Gastrocnemius medialis (tissue), 4 donors: ENCODE measurements at regions not wholly inside any gene's neighbourhood (a gene's known extent, or its start where the extent isn't known, plus 50 kb on each side); places are given as distances from the start of the nearest gene placed in this dataset.
"Not testable (repeated sequence)": the region's sequence is repeated elsewhere in the genome, so short reads cannot be mapped to it uniquely, and the experiment has no call there.

Source experiments
- ATAC-seq, 2 donors: fragments of 150-250 bp; one replicate each; pipeline ENCODE4 v1.9.1; 2016
- DNase-seq, 2 donors: peaks; one replicate each; pipeline ENCODE4 v3.0.0-alpha.2; 2019
- H3K27ac ChIP-seq, 4 donors: fragments of 200-600 bp; sonication (generic); 1 replicate in 1 of 4; 2 replicates in 3 of 4; pipeline ENCODE4 v1.5.1; 2016 to 2018; ENCODE audit warnings: mild to moderate bottlenecking in 2 of 4, moderate library complexity in 1 of 4
- H3K27me3 ChIP-seq, 3 donors: fragments of 200-600 bp; sonication (generic) in 2 of 3; 1 replicate in 1 of 3; 2 replicates in 2 of 3; pipeline versions ENCODE4 v1.5.1 to v1.6.0; 2016 to 2019; ENCODE audit warnings: mild to moderate bottlenecking in 1 of 3, moderate library complexity in 1 of 3
- H3K36me3 ChIP-seq, 2 donors: fragments of 200-600 bp; sonication (generic) in 1 of 2; one replicate each; pipeline ENCODE4 v1.5.1; 2017 to 2018
- H3K4me1 ChIP-seq, 2 donors: fragments of 200-600 bp; sonication (generic) in 1 of 2; one replicate each; pipeline ENCODE4 v1.5.1; 2016 to 2017; ENCODE audit warnings: mild to moderate bottlenecking in 2 of 2
- H3K4me3 ChIP-seq, 4 donors: fragments of 200-600 bp; sonication (generic) in 3 of 4; 1 replicate in 1 of 4; 2 replicates in 3 of 4; pipeline ENCODE4 v1.5.1; 2016 to 2019; ENCODE audit warnings: mild to moderate bottlenecking in 2 of 4
- H3K9me3 ChIP-seq, 3 donors: fragments of 200-600 bp; sonication (generic) in 2 of 3; 1 replicate in 1 of 3; 2 replicates in 2 of 3; pipeline ENCODE4 v1.5.1; 2016 to 2019
- CTCF ChIP-seq, 5 experiments: fragments of 450-650 bp in 3 of 5; fragments of 200-600 bp in 2 of 5; sonication (generic) in 2 of 5; IDR thresholded peaks in 4 of 5; conservative IDR thresholded peaks in 1 of 5; 1 replicate in 4 of 5; 2 replicates in 1 of 5; pipeline ENCODE4 v1.5.1; 2016 to 2019; ENCODE audit warnings: antibody characterized with exemption in 5 of 5, mild to moderate bottlenecking in 3 of 5, moderate library complexity in 3 of 5
- POLR2A ChIP-seq, 2 donors: fragments of 450-650 bp; IDR thresholded peaks; one replicate each; pipeline ENCODE4 v1.6.1; 2017; ENCODE audit warnings: antibody characterized with exemption in 2 of 2, mild to moderate bottlenecking in 2 of 2, moderate library complexity in 2 of 2
- in situ Hi-C, 4 donors: fragments of 200-750 bp; cut with MboI; loops; one replicate each; pipeline versions ENCODE4 v1.15.0 to v1.8.0; 2017; ENCODE audit warnings: low sequenced_read_pairs in 4 of 4
- intact Hi-C: fragments of 100-400 bp; cut with DNase I; formaldehyde crosslinking; loops from one replicate; pipeline ENCODE4 v1.15.1; 2023; ENCODE audit warnings: low total_unique reads

- no peaks in the 10 kb centered on the region for H3K9me3 ChIP-seq
- no peak for ATAC-seq
- no peak for DNase-seq
- no peak overlapping the region for H3K27ac ChIP-seq
- H3K27me3 ChIP-seq = no peaks in the 10 kb centered on the region
- no peaks in the 10 kb centered on the region for H3K4me1 ChIP-seq
- intact Hi-C loops (no loop called here), in situ Hi-C loops (no loop called here)
- H3K4me3 ChIP-seq = no peak overlapping the region
- TF ChIP-seq POLR2A (IDR thresholded peaks at IDR 0.05) = no peak
- TF ChIP-seq CTCF (IDR thresholded peaks at IDR 0.05 in 4 of 5, conservative IDR thresholded peaks at IDR 0.05 in 1 of 5) = no peak
- H3K36me3 ChIP-seq = no peaks in the 10 kb centered on the region
Measured at GRCh38 chr3:171915275-171915674, 72.1 kb downstream of the TMEM212 start.

- Histone ChIP-seq H3K27ac (no peak overlapping the region), H3K4me1 (no peaks in the 10 kb centered on the region), H3K27me3 (no peaks in the 10 kb centered on the region), H3K9me3 (no peaks in the 10 kb centered on the region), H3K4me3 (no peak overlapping the region), H3K36me3 (no peaks in the 10 kb centered on the region)
- intact Hi-C loops = no loop called here
- TF ChIP-seq CTCF (IDR thresholded peaks at IDR 0.05 in 4 of 5, conservative IDR thresholded peaks at IDR 0.05 in 1 of 5) (no peak), POLR2A (IDR thresholded peaks at IDR 0.05) (no peak)
- DNase-seq (no peak), ATAC-seq (no peak)
- in situ Hi-C loops = no loop called here
Measured at GRCh38 chr3:171916888-171917287, 73.7 kb downstream of the TMEM212 start.

GRCh38 chr3:171922629-171923028 is 79.5 kb downstream of the TMEM212 start:
- H3K27ac ChIP-seq, H3K36me3 ChIP-seq, H3K4me3 ChIP-seq, H3K27me3 ChIP-seq, H3K9me3 ChIP-seq, DNase-seq, ATAC-seq, intact Hi-C loops, H3K4me1 ChIP-seq, in situ Hi-C loops: not testable (repeated sequence)

GRCh38 chr3:171923668-171924067 is 80.5 kb downstream of the TMEM212 start:
- H3K27me3 ChIP-seq, H3K4me1 ChIP-seq, H3K9me3 ChIP-seq, H3K4me3 ChIP-seq, ATAC-seq, DNase-seq, in situ Hi-C loops, H3K36me3 ChIP-seq, intact Hi-C loops, H3K27ac ChIP-seq: not testable (repeated sequence)

- H3K27me3 ChIP-seq, intact Hi-C loops, H3K36me3 ChIP-seq, DNase-seq, H3K9me3 ChIP-seq, H3K27ac ChIP-seq, H3K4me1 ChIP-seq, in situ Hi-C loops, ATAC-seq, H3K4me3 ChIP-seq: not testable (repeated sequence)
Measured at GRCh38 chr3:171924864-171925263, 81.7 kb downstream of the TMEM212 start.

GRCh38 chr3:171932153-171932611 is 89.0 kb downstream of the TMEM212 start:
- in situ Hi-C loops (no loop called here), intact Hi-C loops (no loop called here)
- H3K27ac ChIP-seq = no peak overlapping the region
- TF ChIP-seq CTCF (IDR thresholded peaks at IDR 0.05 in 4 of 5, conservative IDR thresholded peaks at IDR 0.05 in 1 of 5) (no peak), POLR2A (IDR thresholded peaks at IDR 0.05) (no peak)
- H3K9me3 ChIP-seq = no peaks in the 10 kb centered on the region
- H3K36me3 ChIP-seq = no peaks in the 10 kb centered on the region
- no peaks in the 10 kb centered on the region for H3K4me1 ChIP-seq
- no peak for DNase-seq
- ATAC-seq = no peak
- H3K27me3 ChIP-seq = no peaks in the 10 kb centered on the region
- no peak overlapping the region for H3K4me3 ChIP-seq
